ENCODE measurements at regions not wholly inside any gene's neighbourhood (a gene's known extent, or its start where the extent isn't known, plus 50 kb on each side); places are given as distances from the start of the nearest gene placed in this dataset.

DNA sequence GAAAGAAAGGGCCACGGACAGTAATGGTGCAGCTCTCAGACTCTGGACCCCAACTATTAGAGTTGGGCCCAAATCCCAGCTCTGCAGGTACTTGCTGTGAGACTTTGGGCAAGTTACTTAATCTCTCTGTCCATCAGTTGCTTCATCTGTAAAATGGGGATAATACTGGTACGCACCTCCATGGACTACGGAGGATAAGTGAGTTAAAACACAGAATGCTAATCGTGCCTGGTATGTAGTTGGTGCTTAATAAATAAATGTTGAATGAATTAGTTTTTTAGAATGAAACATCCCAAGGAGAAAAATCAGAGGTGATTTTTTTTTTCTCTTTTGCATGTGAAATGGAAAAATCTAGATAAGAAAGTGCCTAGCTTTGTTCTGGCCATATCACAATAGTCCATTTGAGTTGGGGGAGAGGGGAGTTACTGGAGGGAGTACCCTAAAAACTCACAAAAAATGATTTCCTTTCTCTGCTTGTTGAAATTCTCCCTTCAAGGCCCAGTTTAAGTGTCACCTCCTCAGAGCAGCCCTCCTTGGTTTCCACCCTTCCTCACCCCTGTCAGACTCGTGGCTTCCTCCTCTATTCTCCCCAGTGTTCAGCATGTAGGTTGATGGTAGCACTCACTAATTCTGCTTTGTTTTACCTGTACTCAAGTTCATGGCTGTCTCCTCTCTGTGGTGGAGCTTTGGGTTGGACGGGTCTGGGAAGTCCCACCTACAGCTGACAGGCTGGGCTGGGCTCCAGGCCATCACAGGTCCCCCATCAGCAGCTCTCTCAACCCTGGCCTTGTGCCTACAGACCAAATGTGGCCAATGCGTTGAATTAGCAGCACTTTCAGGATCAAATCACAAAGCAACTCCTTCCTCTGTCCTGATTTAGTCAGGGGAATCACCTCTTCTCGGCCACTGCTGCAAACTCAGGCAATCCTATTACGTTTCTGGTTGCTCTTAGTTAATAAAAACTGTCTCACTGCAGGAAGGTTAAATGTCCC lies 92.8 kb upstream of the TAF1B start:
- Histone ChIP-seq H3K4me3 (no peak overlapping the region), H3K4me1 (peaks cover 5 to 18% of the 10 kb centered on the region in 2 donors), H3K27me3 (peaks cover 0 to 21% of the 10 kb centered on the region in 2 donors), H3K27ac (no peak overlapping the region), H3K9me3 (no peaks in the 10 kb centered on the region), H3K36me3 (no peaks in the 10 kb centered on the region)
- intact Hi-C loops (cut with DNase I), result no loop called here
- ATAC-seq (no peak), DNase-seq (no peak)
- TF ChIP-seq CTCF (IDR thresholded peaks at IDR 0.05), result no peak

DNA sequence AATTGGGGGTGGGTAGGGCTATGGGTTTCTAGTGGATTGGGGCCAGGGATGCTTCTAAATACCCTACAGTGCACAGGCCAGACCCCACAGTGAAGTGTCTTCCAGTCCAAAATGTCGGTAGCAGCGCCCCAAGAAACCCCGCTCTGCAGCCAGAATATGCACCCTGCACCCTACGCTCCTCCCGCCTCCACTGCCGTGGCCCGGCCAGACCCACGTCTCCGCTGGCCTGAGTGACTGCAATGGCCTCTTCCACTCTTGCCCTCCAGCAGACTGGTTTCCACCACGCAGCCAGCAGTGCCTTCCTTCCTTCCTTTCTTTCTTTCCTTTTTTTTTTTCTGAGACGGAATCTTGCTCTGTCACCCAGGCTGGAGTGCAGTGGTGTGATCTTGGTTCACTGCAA lies 91.4 kb upstream of the TAF1B start:
- no peak for DNase-seq
- Histone ChIP-seq H3K9me3 (no peaks in the 10 kb centered on the region), H3K27me3 (peaks cover 0 to 35% of the 10 kb centered on the region in 2 donors), H3K27ac (no peak overlapping the region), H3K4me1 (peaks cover 5 to 18% of the 10 kb centered on the region in 2 donors), H3K36me3 (no peaks in the 10 kb centered on the region), H3K4me3 (no peak overlapping the region)
- intact Hi-C loops (cut with DNase I), result no loop called here
- TF ChIP-seq CTCF (IDR thresholded peaks at IDR 0.05), result no peak
- no peak for ATAC-seq

DNA sequence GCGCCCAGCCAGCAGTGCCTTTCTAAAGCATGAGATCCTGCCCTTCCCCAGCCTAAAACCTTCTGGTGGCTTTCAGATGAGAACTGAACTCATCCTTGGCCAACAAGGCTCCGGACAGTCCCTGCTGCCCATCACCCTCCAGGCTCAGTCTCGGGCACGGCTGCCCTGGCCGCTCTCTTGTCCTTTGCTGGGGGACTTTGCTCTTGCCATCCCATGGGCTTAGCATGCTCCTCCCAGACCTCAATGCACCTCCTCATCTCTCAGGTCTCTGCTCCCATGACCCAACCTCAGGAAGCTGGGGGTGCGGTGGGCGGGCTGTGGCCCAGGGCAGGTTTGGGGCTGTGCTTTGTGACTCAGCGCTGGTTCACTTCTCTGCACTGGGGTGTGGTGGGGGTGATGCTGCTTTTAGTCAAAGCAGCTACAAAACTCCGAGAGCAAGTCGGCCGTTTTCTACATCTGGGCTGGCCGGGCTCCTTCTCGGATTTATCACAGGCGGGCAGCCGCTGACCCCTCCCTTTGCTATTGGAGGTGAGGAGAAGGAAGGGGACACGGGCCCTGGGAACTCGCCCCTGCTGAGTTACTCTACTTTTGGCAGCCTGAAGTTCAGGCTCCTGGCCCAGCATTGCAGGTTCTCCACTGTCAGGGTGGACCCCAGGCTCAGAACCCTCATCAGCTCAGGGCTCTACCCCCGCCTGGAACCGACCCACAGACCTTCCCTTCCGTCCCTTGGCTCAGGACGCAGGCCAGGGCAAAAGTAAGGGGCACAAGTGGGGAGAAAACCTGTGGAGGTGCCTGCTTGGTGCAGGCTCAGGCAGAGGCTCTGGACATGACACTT lies 90.6 kb upstream of the TAF1B start:
- Histone ChIP-seq H3K36me3 (no peaks in the 10 kb centered on the region), H3K9me3 (no peaks in the 10 kb centered on the region), H3K4me1 (peaks cover 5 to 26% of the 10 kb centered on the region in 2 donors), H3K27ac (no peak overlapping the region), H3K4me3 (no peak overlapping the region), H3K27me3 (peaks cover 0 to 43% of the 10 kb centered on the region in 2 donors)
- intact Hi-C loops (cut with DNase I), result no loop called here
- DNase-seq, result no peak
- peak; percentile 9 for ATAC-seq
- no peak for TF ChIP-seq CTCF (IDR thresholded peaks at IDR 0.05)

- Histone ChIP-seq H3K4me3 (no peak overlapping the region), H3K27me3 (peaks cover 0 to 49% of the 10 kb centered on the region in 2 donors), H3K36me3 (no peaks in the 10 kb centered on the region), H3K4me1 (peaks cover 5 to 26% of the 10 kb centered on the region in 2 donors), H3K9me3 (no peaks in the 10 kb centered on the region), H3K27ac (no peak overlapping the region)
- intact Hi-C loops (cut with DNase I), result no loop called here
- no peak for TF ChIP-seq CTCF (IDR thresholded peaks at IDR 0.05)
- ATAC-seq, result peak; percentile 81
- DNase-seq, result peak in 1 of 4 donors; percentile 66
These were observed 90.0 kb upstream of the TAF1B start for GRCh38 chr2:9753276-9753600.

Measured in left lung (tissue), 4 donors.